Panc1 (cell line): ENCODE measurements at regions not wholly inside any gene's neighbourhood (a gene's known extent, or its start where the extent isn't known, plus 50 kb on each side); places are given as distances from the start of the nearest gene placed in this dataset.

Source experiments
- ATAC-seq: fragments of 200-7000 bp; cut with Tn5 transposase; 2 replicates; pipeline ENCODE4 v1.9.1; 2020; ENCODE audit warnings: mild to moderate bottlenecking, moderate library complexity
- BruUV-seq: library from RNA; stranded (reverse); fragments of 400-500 nt; replicated peaks from 2 replicates; lab custom pipeline; 2021; lab: Mats Ljungman, UMichigan
- CTCF ChIA-PET: fragments of 300-600 bp; sonication (Branson Sonifier 250); formaldehyde crosslinking; loops from one replicate; lab custom pipeline; 2022; ENCODE audit warnings: antibody characterized with exemption; lab: Charles Lee
- POLR2A ChIA-PET: fragments of 300-600 bp; sonication (Branson Sonifier 250); formaldehyde crosslinking; loops from one replicate; lab custom pipeline; 2022; ENCODE audit warnings: antibody characterized with exemption; lab: Charles Lee
- DNase-seq: peaks from one replicate; pipeline ENCODE4 v3.0.0-alpha.2; 2010; ENCODE audit warnings: low read depth, low spot score
- H3K27ac ChIP-seq: 2 replicates; pipeline ENCODE4 v1.5.1; 2011; ENCODE audit warnings: mild to moderate bottlenecking, low read length, inconsistent platforms
- H3K27me3 ChIP-seq: fragments of 200-500 bp; sonication (Bioruptor generic); 2 replicates; pipeline ENCODE4 v1.6.0; 2014; ENCODE audit warnings: low read length, inconsistent platforms; ENCODE audit not compliant: control insufficient read depth, insufficient read depth
- H3K36me3 ChIP-seq: fragments of 200-500 bp; sonication (Bioruptor generic); 2 replicates; pipeline ENCODE4 v1.5.1; 2014; ENCODE audit warnings: inconsistent platforms, mild to moderate bottlenecking, low read length, moderate library complexity; ENCODE audit not compliant: control insufficient read depth, insufficient read depth
- H3K4me1 ChIP-seq: 2 replicates; pipeline ENCODE4 v1.5.1; 2011; ENCODE audit warnings: inconsistent platforms, mild to moderate bottlenecking, low read length, moderate library complexity; ENCODE audit not compliant: control insufficient read depth, insufficient read depth
- H3K4me3 ChIP-seq, 2 experiments: 2 replicates each; pipeline ENCODE4 v1.5.1; 2011 to 2012; ENCODE audit warnings: low read depth in 2 of 2, low read length in 2 of 2, mild to moderate bottlenecking in 2 of 2, inconsistent platforms in 1 of 2, moderate library complexity in 1 of 2
- H3K9me3 ChIP-seq: fragments of 200-500 bp; sonication (Bioruptor generic); 2 replicates; pipeline ENCODE4 v1.5.1; 2014; ENCODE audit warnings: low read depth, mild to moderate bottlenecking, inconsistent platforms, low read length, moderate library complexity; ENCODE audit not compliant: control insufficient read depth, insufficient read depth
- CTCF ChIP-seq: fragments of 450-650 bp; IDR thresholded peaks from 2 replicates; pipeline ENCODE4 v1.5.1; 2017; ENCODE audit warnings: mild to moderate bottlenecking
- POLR2AphosphoS5 ChIP-seq: IDR thresholded peaks from 2 replicates; pipeline ENCODE4 v1.6.1; 2012; ENCODE audit warnings: mild to moderate bottlenecking, low read depth, low read length, moderate library complexity
- REST ChIP-seq, 2 experiments: IDR thresholded peaks; 2 replicates each; pipeline ENCODE4 v1.6.1; 2011 to 2012; ENCODE audit warnings: low read depth in 2 of 2, control low read depth in 1 of 2, low read length in 1 of 2, mild to moderate bottlenecking in 1 of 2, moderate library complexity in 1 of 2; ENCODE audit not compliant: insufficient read depth in 1 of 2
- SIN3A ChIP-seq: IDR thresholded peaks from 2 replicates; pipeline ENCODE4 v1.6.1; 2012; ENCODE audit warnings: low read depth, mild to moderate bottlenecking, low read length, moderate library complexity, borderline replicate concordance; ENCODE audit not compliant: insufficient read depth
- TCF7L2 ChIP-seq: IDR thresholded peaks from 2 replicates; pipeline ENCODE4 v1.6.1; 2011; ENCODE audit warnings: mild to moderate bottlenecking, low read depth, low read length, inconsistent platforms
- in situ Hi-C: cut with HindIII; loops from 2 replicates; pipeline ENCODE4 v1.10.0; 2016; ENCODE audit warnings: low sequenced_read_pairs, low pct_unique_long_range_greater_than_20kb
- intact Hi-C: fragments of 100-400 bp; cut with micrococcal nuclease; formaldehyde crosslinking; loops from one replicate; pipeline ENCODE4 v1.10.0; 2022; ENCODE audit not compliant: unreplicated experiment

- TF ChIP-seq CTCF (peak; percentile 80), TCF7L2 (no peak)
- POLR2A ChIA-PET: no interaction called here
- peak; percentile 98 for ATAC-seq
- DNase-seq: peak; percentile 39
- H3K27me3 ChIP-seq: peaks cover 11% of the 10 kb centered on the region
- H3K4me3 ChIP-seq: no peak overlapping the region
- no TSS peak for BruUV-seq
- H3K36me3 ChIP-seq: no peaks in the 10 kb centered on the region
- in situ Hi-C loops: no loop called here
- H3K27ac ChIP-seq: no peak overlapping the region
- intact Hi-C loops: loop anchor here (5.0 kb wide), 2 partner anchors 114 to 271 kb away; no protein-coding TSS in a partner anchor
- no peaks in the 10 kb centered on the region for H3K9me3 ChIP-seq
- H3K4me1 ChIP-seq: no peaks in the 10 kb centered on the region
- CTCF ChIA-PET: interaction anchor here (1.1 to 1.3 kb wide), 4 partner anchors 11 to 932 kb away, joined by 3 to 18 read pairs (median 4); no protein-coding TSS in a partner anchor
Observed at GRCh38 chr15:98177966-98178592, 217.6 kb downstream of the ARRDC4 start.

- peaks cover 11% of the 10 kb centered on the region for H3K27me3 ChIP-seq
- intact Hi-C loops (loop anchor here (5.0 kb wide), 2 partner anchors 113 to 272 kb away; no protein-coding TSS in a partner anchor), in situ Hi-C loops (no loop called here)
- H3K36me3 ChIP-seq: no peaks in the 10 kb centered on the region
- ATAC-seq: no peak
- POLR2A ChIA-PET: no interaction called here
- TF ChIP-seq TCF7L2: no peak
- no peak for TF ChIP-seq REST (IDR thresholded peaks at IDR 0.05; ENCODE audit: insufficient read depth in 1 of 2, low read depth in 2 of 2, low read length in 1 of 2)
- TF ChIP-seq SIN3A: no peak
- no peak for TF ChIP-seq POLR2AphosphoS5
- TF ChIP-seq CTCF: no peak
- H3K4me3 ChIP-seq: no peak overlapping the region
- no peaks in the 10 kb centered on the region for H3K4me1 ChIP-seq
- CTCF ChIA-PET: interaction anchor here (1.3 kb wide), 1 partner anchor 279 kb away, joined by 18 read pairs; no protein-coding TSS in a partner anchor
- no TSS peak for BruUV-seq
- DNase-seq: no peak
- H3K9me3 ChIP-seq: no peaks in the 10 kb centered on the region
- H3K27ac ChIP-seq: no peak overlapping the region
Observed at GRCh38 chr15:98178861-98179260, 218.4 kb downstream of the ARRDC4 start.
